Uterus (tissue), 3 donors: ENCODE measurements at regions not wholly inside any gene's neighbourhood (a gene's known extent, or its start where the extent isn't known, plus 50 kb on each side); places are given as distances from the start of the nearest gene placed in this dataset.

ENCODE experiments used
- DNase-seq, 2 donors: peaks; one replicate each; pipeline ENCODE4 v3.0.0-alpha.2; 2019 to 2020
- H3K27ac ChIP-seq, 2 donors: fragments of 200-600 bp; sonication (generic); 1 replicate in 1 of 2; 2 replicates in 1 of 2; pipeline ENCODE4 v1.5.1; 2016 to 2018
- H3K27me3 ChIP-seq, 2 donors: fragments of 200-600 bp; sonication (generic); one replicate each; pipeline ENCODE4 v1.5.1; 2018 to 2019; ENCODE audit warnings: control low read depth in 1 of 2
- H3K36me3 ChIP-seq, 2 donors: fragments of 200-600 bp; sonication (generic); one replicate each; pipeline ENCODE4 v1.5.1; 2019; ENCODE audit warnings: control low read depth in 1 of 2
- H3K4me1 ChIP-seq, 2 donors: fragments of 200-600 bp; sonication (generic); one replicate each; pipeline ENCODE4 v1.5.1; 2018 to 2019; ENCODE audit warnings: control low read depth in 1 of 2
- H3K4me3 ChIP-seq, 2 donors: fragments of 200-600 bp; sonication (generic); 1 replicate in 1 of 2; 2 replicates in 1 of 2; pipeline ENCODE4 v1.5.1; 2018 to 2019; ENCODE audit warnings: mild to moderate bottlenecking in 1 of 2
- H3K9me3 ChIP-seq, 2 donors: fragments of 200-600 bp; sonication (generic); one replicate each; pipeline ENCODE4 v1.5.1; 2019; ENCODE audit warnings: control low read depth in 1 of 2
- POLR2A ChIP-seq, 2 donors: fragments of 450-650 bp; IDR thresholded peaks; one replicate each; pipeline ENCODE4 v1.6.1; 2016; ENCODE audit warnings: antibody characterized with exemption in 2 of 2, mild to moderate bottlenecking in 1 of 2, moderate library complexity in 1 of 2
- intact Hi-C: fragments of 100-400 bp; cut with DNase I; formaldehyde crosslinking; loops from one replicate; pipeline ENCODE4 v1.15.1; 2023; ENCODE audit warnings: low total_unique reads
- TF ChIP-seq, protein P1 (sequence below), 4 experiments: fragments of 200-600 bp in 2 of 4; fragments of 450-650 bp in 2 of 4; sonication (generic) in 2 of 4; IDR thresholded peaks; one replicate each; pipeline ENCODE4 v1.5.1; 2016 to 2019; ENCODE audit warnings: antibody characterized with exemption in 4 of 4, mild to moderate bottlenecking in 2 of 4, moderate library complexity in 1 of 4
- donor health status: DM: yes; HTN: yes; CAD: no.

DNA sequence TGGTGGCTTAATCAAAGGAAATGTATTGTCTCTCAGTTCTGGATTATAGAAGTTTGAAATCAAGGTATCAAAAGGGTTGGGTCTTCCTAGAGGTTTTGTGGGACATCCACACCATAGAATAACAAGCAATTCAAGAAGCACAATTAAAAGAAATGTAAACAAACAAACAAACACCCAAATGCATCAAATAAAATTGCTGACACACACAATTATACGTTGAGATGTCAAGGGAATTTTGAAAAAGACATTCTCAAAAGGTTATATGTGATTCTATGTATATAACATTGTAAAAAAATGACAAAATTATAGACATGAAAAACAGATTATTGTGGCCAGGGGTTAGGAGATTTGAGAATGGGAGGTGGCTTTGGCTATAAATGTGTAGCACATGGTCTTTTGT is 250.7 kb upstream of the AGA start:
- Histone ChIP-seq H3K27me3 (no peaks in the 10 kb centered on the region), H3K27ac (no peak overlapping the region), H3K36me3 (no peaks in the 10 kb centered on the region), H3K4me3 (no peak overlapping the region), H3K4me1 (no peaks in the 10 kb centered on the region), H3K9me3 (no peaks in the 10 kb centered on the region)
- no peak for TF ChIP-seq POLR2A (IDR thresholded peaks at IDR 0.05)
- TF ChIP-seq, protein P1, sequence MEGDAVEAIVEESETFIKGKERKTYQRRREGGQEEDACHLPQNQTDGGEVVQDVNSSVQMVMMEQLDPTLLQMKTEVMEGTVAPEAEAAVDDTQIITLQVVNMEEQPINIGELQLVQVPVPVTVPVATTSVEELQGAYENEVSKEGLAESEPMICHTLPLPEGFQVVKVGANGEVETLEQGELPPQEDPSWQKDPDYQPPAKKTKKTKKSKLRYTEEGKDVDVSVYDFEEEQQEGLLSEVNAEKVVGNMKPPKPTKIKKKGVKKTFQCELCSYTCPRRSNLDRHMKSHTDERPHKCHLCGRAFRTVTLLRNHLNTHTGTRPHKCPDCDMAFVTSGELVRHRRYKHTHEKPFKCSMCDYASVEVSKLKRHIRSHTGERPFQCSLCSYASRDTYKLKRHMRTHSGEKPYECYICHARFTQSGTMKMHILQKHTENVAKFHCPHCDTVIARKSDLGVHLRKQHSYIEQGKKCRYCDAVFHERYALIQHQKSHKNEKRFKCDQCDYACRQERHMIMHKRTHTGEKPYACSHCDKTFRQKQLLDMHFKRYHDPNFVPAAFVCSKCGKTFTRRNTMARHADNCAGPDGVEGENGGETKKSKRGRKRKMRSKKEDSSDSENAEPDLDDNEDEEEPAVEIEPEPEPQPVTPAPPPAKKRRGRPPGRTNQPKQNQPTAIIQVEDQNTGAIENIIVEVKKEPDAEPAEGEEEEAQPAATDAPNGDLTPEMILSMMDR (IDR thresholded peaks at IDR 0.05), result no peak
- intact Hi-C loops, result no loop called here
- DNase-seq, result no peak

DNA sequence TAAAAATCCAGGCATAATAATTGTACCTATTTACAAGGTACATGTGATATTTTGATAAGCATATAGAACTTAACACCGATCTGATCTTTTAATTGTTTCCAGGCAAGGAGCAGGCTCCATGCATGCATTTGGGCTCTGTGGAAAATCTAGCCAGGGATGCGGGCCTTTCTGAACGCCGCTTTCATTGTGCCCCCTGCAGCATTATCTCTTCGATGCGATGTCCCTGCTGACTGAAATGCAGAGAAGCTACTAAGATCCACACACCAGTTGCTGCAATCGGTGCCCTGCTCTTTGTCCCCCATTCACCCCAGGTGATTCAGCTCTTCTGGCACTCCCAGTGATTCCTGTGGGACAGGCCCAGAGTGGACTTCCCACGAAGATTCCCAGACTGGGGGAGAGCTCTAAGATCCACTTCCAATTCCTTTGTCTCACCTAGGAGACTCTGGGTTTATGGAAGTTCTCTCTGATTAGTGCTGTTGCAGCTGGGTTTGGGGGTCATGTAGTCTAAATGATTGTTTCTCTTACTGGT is 254.3 kb upstream of the AGA start:
- no peak for DNase-seq
- Histone ChIP-seq H3K4me1 (no peaks in the 10 kb centered on the region), H3K27ac (no peak overlapping the region), H3K36me3 (no peaks in the 10 kb centered on the region), H3K4me3 (no peak overlapping the region), H3K9me3 (no peaks in the 10 kb centered on the region), H3K27me3 (no peaks in the 10 kb centered on the region)
- TF ChIP-seq POLR2A (IDR thresholded peaks at IDR 0.05), result no peak
- TF ChIP-seq, protein P1 (IDR thresholded peaks at IDR 0.05), result no peak
- intact Hi-C loops, result no loop called here

- Histone ChIP-seq H3K27me3 (no peaks in the 10 kb centered on the region), H3K4me1 (no peaks in the 10 kb centered on the region), H3K4me3 (no peak overlapping the region), H3K36me3 (no peaks in the 10 kb centered on the region), H3K9me3 (no peaks in the 10 kb centered on the region), H3K27ac (no peak overlapping the region)
- intact Hi-C loops, result no loop called here
- TF ChIP-seq, protein P1 (IDR thresholded peaks at IDR 0.05), result no peak
- no peak for TF ChIP-seq POLR2A (IDR thresholded peaks at IDR 0.05)
- no peak for DNase-seq
These were observed 257.4 kb upstream of the AGA start for GRCh38 chr4:177699365-177700213.

DNA sequence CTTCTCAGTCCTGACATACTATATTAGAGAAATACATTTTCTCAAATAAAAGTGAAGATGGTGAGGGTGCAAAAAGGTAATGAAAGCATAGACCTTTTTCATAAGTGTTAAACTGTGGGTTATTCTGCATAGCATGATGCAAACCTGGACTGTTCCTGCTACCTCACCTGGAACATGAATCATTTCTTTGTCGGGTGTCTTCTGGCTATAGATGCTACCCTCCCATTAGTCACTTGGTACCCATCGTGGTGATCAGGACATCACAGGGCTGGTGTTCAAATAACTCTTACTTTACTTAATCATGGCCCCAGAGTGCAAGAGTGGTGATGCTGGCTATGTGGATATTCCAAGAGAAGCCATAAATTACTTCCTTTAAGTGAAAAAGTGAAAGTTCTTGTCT is 264.7 kb upstream of the AGA start:
- intact Hi-C loops, result no loop called here
- no peak for DNase-seq
- no peaks in the 10 kb centered on the region for H3K36me3 ChIP-seq

GRCh38 chr4:177713454-177713853 is 271.2 kb upstream of the AGA start:
- Histone ChIP-seq H3K9me3 (no peaks in the 10 kb centered on the region), H3K4me1 (no peaks in the 10 kb centered on the region), H3K4me3 (no peak overlapping the region), H3K27ac (no peak overlapping the region), H3K36me3 (no peaks in the 10 kb centered on the region), H3K27me3 (no peaks in the 10 kb centered on the region)
- TF ChIP-seq, protein P1 (IDR thresholded peaks at IDR 0.05), result no peak
- no peak for TF ChIP-seq POLR2A (IDR thresholded peaks at IDR 0.05)
- intact Hi-C loops, result no loop called here
- no peak for DNase-seq

More for the DNA sequence above, 264.7 kb upstream of the AGA start:
- H3K27ac ChIP-seq, result no peak overlapping the region
- H3K4me3 ChIP-seq, result no peak overlapping the region
- TF ChIP-seq POLR2A (IDR thresholded peaks at IDR 0.05), result no peak
- TF ChIP-seq, protein P1 (IDR thresholded peaks at IDR 0.05), result no peak
- H3K9me3 ChIP-seq, result no peaks in the 10 kb centered on the region
- H3K27me3 ChIP-seq, result no peaks in the 10 kb centered on the region
- no peaks in the 10 kb centered on the region for H3K4me1 ChIP-seq
